ENCODE measurements at regions not wholly inside any gene's neighbourhood (a gene's known extent, or its start where the extent isn't known, plus 50 kb on each side); places are given as distances from the start of the nearest gene placed in this dataset.

DNA sequence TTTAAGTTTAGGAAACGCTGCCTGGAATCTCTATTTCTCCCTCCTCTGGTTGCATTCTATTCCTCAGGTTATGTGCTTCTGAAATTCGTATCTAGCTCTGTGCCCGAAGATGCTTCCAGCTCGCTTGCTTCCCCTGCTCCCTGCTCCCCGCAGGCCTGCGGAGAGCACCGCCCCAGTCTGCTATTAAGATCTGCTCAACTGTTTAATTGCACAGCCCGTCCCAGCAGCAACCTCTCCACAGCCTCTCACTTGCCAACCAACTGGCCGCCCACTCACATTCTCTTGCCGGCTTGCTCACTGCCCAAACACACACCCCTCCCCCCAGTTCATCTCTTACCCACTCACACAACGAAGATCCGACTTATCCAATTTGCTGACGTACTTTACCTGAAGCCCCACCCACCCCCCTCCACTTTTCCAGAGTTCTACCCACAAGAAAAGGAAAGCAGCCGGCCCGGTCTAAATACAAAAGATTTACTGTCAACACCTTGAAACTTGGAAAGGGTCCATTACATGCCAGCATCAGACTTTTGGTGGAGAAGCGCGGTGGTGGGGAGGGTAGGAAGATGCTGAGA is 167.3 kb upstream of the KLF14 start:
- no peak for TF ChIP-seq CTCF (IDR thresholded peaks at IDR 0.05)
- TF ChIP-seq POLR2A (IDR thresholded peaks at IDR 0.05): no peak

Data from testis (tissue), 2 donors.